ENCODE measurements at regions not wholly inside any gene's neighbourhood (a gene's known extent, or its start where the extent isn't known, plus 50 kb on each side); places are given as distances from the start of the nearest gene placed in this dataset.
"Not testable (repeated sequence)": the region's sequence is repeated elsewhere in the genome, so short reads cannot be mapped to it uniquely, and the experiment has no call there.

- no TSS peak for BruUV-seq (replicated peaks)
- intact Hi-C loops (cut with micrococcal nuclease; ENCODE audit: unreplicated experiment), result no loop called here
- no peaks in the 10 kb centered on the region for H3K27me3 Mint-ChIP-seq (ENCODE audit: unreplicated experiment)
- no peak overlapping the region for H3K27ac Mint-ChIP-seq (ENCODE audit: unreplicated experiment)
- no peaks in the 10 kb centered on the region for H3K36me3 Mint-ChIP-seq (ENCODE audit: insufficient read depth, unreplicated experiment)
- TF ChIP-seq CTCF (IDR thresholded peaks at IDR 0.05; ENCODE audit: unreplicated experiment), result no peak
- no peak for DNase-seq
- no peaks in the 10 kb centered on the region for H3K9me3 Mint-ChIP-seq (ENCODE audit: low read depth, unreplicated experiment)
- CTCF ChIA-PET, result no interaction called here
- no peak overlapping the region for H3K4me3 Mint-ChIP-seq (ENCODE audit: low read depth, unreplicated experiment)
- H3K4me1 Mint-ChIP-seq (ENCODE audit: low read depth, unreplicated experiment), result no peaks in the 10 kb centered on the region
Measured at GRCh38 chr5:116724971-116725370, 150.3 kb upstream of the SEMA6A start.

GRCh38 chr5:116722651-116723050, 148.0 kb upstream of the SEMA6A start:
- CTCF ChIA-PET, result no interaction called here
- intact Hi-C loops (cut with micrococcal nuclease; ENCODE audit: unreplicated experiment), result no loop called here
- BruUV-seq (replicated peaks), result no TSS peak
- Mint-ChIP-seq H3K27me3 (ENCODE audit: unreplicated experiment) (no peaks in the 10 kb centered on the region), H3K36me3 (ENCODE audit: insufficient read depth, unreplicated experiment) (no peaks in the 10 kb centered on the region), H3K27ac (ENCODE audit: unreplicated experiment) (no peak overlapping the region), H3K4me3 (ENCODE audit: low read depth, unreplicated experiment) (no peak overlapping the region), H3K9me3 (ENCODE audit: low read depth, unreplicated experiment) (no peaks in the 10 kb centered on the region), H3K4me1 (ENCODE audit: low read depth, unreplicated experiment) (no peaks in the 10 kb centered on the region)
- TF ChIP-seq CTCF (IDR thresholded peaks at IDR 0.05; ENCODE audit: unreplicated experiment), result no peak
- no peak for DNase-seq

GRCh38 chr5:116719106-116719505, 144.5 kb upstream of the SEMA6A start:
- CTCF ChIA-PET, result no interaction called here
- Mint-ChIP-seq H3K27ac (ENCODE audit: unreplicated experiment) (no peak overlapping the region), H3K4me1 (ENCODE audit: low read depth, unreplicated experiment) (no peaks in the 10 kb centered on the region), H3K9me3 (ENCODE audit: low read depth, unreplicated experiment) (no peaks in the 10 kb centered on the region), H3K4me3 (ENCODE audit: low read depth, unreplicated experiment) (no peak overlapping the region), H3K36me3 (ENCODE audit: insufficient read depth, unreplicated experiment) (no peaks in the 10 kb centered on the region), H3K27me3 (ENCODE audit: unreplicated experiment) (no peaks in the 10 kb centered on the region)
- DNase-seq, result no peak
- intact Hi-C loops (cut with micrococcal nuclease; ENCODE audit: unreplicated experiment), result no loop called here
- BruUV-seq (replicated peaks), result no TSS peak
- TF ChIP-seq CTCF (IDR thresholded peaks at IDR 0.05; ENCODE audit: unreplicated experiment), result no peak

- no peak for DNase-seq
- Mint-ChIP-seq H3K36me3 (ENCODE audit: insufficient read depth, unreplicated experiment) (no peaks in the 10 kb centered on the region), H3K27me3 (ENCODE audit: unreplicated experiment) (no peaks in the 10 kb centered on the region), H3K9me3 (ENCODE audit: low read depth, unreplicated experiment) (no peaks in the 10 kb centered on the region), H3K4me3 (ENCODE audit: low read depth, unreplicated experiment) (no peak overlapping the region), H3K27ac (ENCODE audit: unreplicated experiment) (no peak overlapping the region), H3K4me1 (ENCODE audit: low read depth, unreplicated experiment) (no peaks in the 10 kb centered on the region)
- no TSS peak for BruUV-seq (replicated peaks)
- TF ChIP-seq CTCF (IDR thresholded peaks at IDR 0.05; ENCODE audit: unreplicated experiment), result no peak
- intact Hi-C loops (cut with micrococcal nuclease; ENCODE audit: unreplicated experiment), result no loop called here
- CTCF ChIA-PET, result no interaction called here
Measured at GRCh38 chr5:116718317-116718716, 143.7 kb upstream of the SEMA6A start.

GRCh38 chr5:116709082-116709481, 134.5 kb upstream of the SEMA6A start:
- no peak overlapping the region for H3K27ac Mint-ChIP-seq (ENCODE audit: unreplicated experiment)

GRCh38 chr5:116705121-116705519, 130.5 kb upstream of the SEMA6A start:
- CTCF ChIA-PET; H3K27ac Mint-ChIP-seq (ENCODE audit: unreplicated experiment); H3K27me3 Mint-ChIP-seq (ENCODE audit: unreplicated experiment); H3K4me3 Mint-ChIP-seq (ENCODE audit: low read depth, unreplicated experiment); BruUV-seq (replicated peaks); H3K9me3 Mint-ChIP-seq (ENCODE audit: low read depth, unreplicated experiment); H3K4me1 Mint-ChIP-seq (ENCODE audit: low read depth, unreplicated experiment); intact Hi-C loops (cut with micrococcal nuclease; ENCODE audit: unreplicated experiment); DNase-seq; H3K36me3 Mint-ChIP-seq (ENCODE audit: insufficient read depth, unreplicated experiment): not testable (repeated sequence)

More at GRCh38 chr5:116709082-116709481, 134.5 kb upstream of the SEMA6A start:
- intact Hi-C loops (cut with micrococcal nuclease; ENCODE audit: unreplicated experiment), result no loop called here
- Mint-ChIP-seq H3K36me3 (ENCODE audit: insufficient read depth, unreplicated experiment) (no peaks in the 10 kb centered on the region), H3K4me3 (ENCODE audit: low read depth, unreplicated experiment) (no peak overlapping the region), H3K4me1 (ENCODE audit: low read depth, unreplicated experiment) (no peaks in the 10 kb centered on the region), H3K27me3 (ENCODE audit: unreplicated experiment) (no peaks in the 10 kb centered on the region), H3K9me3 (ENCODE audit: low read depth, unreplicated experiment) (no peaks in the 10 kb centered on the region)
- no peak for TF ChIP-seq CTCF (IDR thresholded peaks at IDR 0.05; ENCODE audit: unreplicated experiment)
- DNase-seq, result no peak
- CTCF ChIA-PET, result no interaction called here
- no TSS peak for BruUV-seq (replicated peaks)
